ACHN (cell line): ENCODE measurements at regions not wholly inside any gene's neighbourhood (a gene's known extent, or its start where the extent isn't known, plus 50 kb on each side); places are given as distances from the start of the nearest gene placed in this dataset.
"Not testable (repeated sequence)": the region's sequence is repeated elsewhere in the genome, so short reads cannot be mapped to it uniquely, and the experiment has no call there.

Source experiments
- DNase-seq: peaks from one replicate; pipeline ENCODE4 v3.0.0-alpha.2; 2015
- in situ Hi-C: cut with HindIII; loops from 2 replicates; pipeline ENCODE4 v1.10.0; 2017; ENCODE audit warnings: low sequenced_read_pairs, low pct_ligation_motif_present, low pct_unique_long_range_greater_than_20kb

DNA sequence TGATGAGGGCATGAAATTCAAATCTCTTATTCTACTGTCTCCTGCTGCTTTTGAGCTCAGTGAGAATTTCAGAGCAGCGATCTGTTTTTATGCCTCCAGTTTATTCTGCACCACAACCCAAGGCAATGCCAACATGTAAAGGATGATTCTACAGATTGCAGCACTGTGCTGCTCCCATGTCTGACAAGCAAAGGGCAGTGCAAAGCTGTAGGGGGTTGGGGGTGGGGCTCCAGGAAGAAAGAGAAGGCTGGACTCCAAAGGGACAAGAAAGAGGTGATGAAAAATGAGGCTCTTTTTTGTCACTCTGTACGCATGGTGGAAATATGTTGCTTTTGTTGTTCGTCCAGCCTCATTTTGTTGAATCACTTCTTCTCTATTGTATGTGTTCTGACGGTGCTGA, 254.6 kb downstream of the STIM2 start:
- no peak for DNase-seq
- in situ Hi-C loops = no loop called here

GRCh38 chr4:27117453-27117852, 256.8 kb downstream of the STIM2 start:
- in situ Hi-C loops = no loop called here

DNA sequence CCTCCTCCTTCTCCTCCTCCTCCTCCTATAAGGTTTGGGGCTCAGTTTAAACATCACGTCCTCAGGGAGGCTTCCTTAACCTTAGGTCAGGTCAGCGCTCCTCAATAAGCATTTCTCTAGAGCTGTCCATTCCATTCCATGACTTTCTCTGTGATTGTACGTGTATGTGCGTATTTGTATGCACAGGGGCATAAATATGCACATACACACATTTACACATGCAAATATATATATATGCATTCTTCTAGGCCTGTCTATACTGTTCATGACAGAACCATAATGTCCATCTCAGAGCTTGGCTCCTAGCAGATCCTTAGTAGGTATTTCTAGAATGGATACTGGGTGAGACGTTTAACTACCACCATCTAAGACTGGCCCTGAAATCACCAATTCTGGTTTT, 258.6 kb downstream of the STIM2 start:
- no peak for DNase-seq
- in situ Hi-C loops = no loop called here

More at GRCh38 chr4:27117453-27117852, 256.8 kb downstream of the STIM2 start:
- DNase-seq = no peak

DNA sequence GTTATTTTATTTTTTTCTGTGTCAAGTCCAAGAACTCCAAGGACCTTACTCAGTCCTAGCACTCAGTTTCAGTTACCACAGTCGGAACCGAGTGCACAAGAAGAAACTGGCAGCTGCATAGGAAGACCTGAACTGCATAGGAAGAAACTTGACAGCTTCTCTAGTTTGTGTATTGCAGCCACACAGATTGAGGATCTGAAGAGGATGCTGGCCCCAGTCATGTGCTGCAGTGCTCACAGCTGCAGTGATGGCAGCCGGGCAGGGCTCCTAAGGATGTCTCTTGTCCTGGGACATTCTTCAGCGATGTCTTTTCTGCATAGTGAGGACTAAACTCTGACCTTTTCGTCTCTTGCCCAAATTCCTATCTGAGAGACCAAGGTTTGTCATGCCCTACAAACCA, 261.2 kb downstream of the STIM2 start:
- DNase-seq = no peak
- in situ Hi-C loops = no loop called here

- DNase-seq = no peak
- in situ Hi-C loops = no loop called here
Measured at GRCh38 chr4:27123123-27123768, 262.6 kb downstream of the STIM2 start.

- in situ Hi-C loops = no loop called here
- no peak for DNase-seq
Measured at GRCh38 chr4:27123769-27124124, 263.1 kb downstream of the STIM2 start.

DNA sequence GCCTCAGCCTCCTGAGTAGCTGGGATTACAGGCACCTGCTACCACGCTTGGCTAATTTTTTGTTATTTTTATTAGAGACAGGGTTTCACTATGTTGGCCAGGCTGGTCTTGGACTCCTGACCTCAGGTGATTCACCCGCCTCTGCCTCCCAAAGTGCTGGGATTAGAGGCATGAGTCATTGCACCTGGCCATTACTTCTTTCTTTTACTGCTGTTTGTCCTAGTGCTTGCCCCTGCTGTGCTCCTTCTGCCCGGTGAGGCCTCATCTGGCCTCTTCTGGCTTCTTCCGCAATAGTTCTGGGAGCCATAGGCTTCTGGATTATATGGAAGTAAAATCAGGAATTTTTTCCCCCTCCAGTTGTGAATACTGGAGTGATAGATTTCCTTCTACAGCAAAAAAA, 266.3 kb downstream of the STIM2 start:
- DNase-seq, in situ Hi-C loops: not testable (repeated sequence)

GRCh38 chr4:27128443-27128842, 267.8 kb downstream of the STIM2 start:
- no peak for DNase-seq
- in situ Hi-C loops = no loop called here

GRCh38 chr4:27129871-27130366, 269.3 kb downstream of the STIM2 start:
- in situ Hi-C loops = no loop called here
- DNase-seq = no peak

DNA sequence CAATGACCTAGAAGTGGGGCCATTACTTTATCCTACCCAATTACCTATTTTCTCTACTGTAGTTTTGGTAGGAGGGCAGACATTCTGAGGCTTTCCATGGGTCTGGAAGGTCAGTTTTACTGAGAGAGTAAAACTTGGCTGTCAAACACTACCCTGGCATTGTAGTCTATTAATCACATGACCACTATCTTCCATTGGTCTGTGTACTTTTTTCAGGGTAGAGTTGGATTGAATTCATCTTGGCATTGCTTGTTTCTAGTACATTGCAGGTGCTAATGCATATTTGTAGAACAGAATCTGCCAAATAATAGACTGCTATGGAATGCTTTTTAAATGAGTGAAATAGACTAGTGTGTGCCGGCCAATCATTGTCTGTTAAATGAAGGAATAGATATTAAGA, 271.9 kb downstream of the STIM2 start:
- in situ Hi-C loops = no loop called here
- no peak for DNase-seq

GRCh38 chr4:27140486-27140885, 279.8 kb downstream of the STIM2 start:
- in situ Hi-C loops = no loop called here
- no peak for DNase-seq

DNA sequence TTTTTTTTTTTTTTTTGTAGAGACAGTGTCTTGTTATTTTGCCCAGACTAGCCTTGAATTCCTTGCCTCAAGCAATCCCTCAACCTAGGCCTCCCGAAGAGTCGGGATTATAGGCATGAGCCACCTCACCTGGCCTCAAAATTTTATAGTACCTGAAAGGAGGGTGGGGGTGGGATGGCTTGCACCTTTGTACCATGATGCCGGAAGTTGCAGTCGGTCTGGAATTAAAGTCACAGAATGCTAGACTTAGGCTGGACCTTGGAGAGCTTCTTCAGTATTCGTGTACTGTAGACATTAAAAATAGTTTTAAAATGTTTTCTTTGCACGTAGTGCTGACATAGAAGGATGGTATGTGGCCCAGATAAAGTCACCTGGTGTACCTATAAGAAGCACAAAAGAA, 280.9 kb downstream of the STIM2 start:
- DNase-seq = no peak
- in situ Hi-C loops = no loop called here

DNA sequence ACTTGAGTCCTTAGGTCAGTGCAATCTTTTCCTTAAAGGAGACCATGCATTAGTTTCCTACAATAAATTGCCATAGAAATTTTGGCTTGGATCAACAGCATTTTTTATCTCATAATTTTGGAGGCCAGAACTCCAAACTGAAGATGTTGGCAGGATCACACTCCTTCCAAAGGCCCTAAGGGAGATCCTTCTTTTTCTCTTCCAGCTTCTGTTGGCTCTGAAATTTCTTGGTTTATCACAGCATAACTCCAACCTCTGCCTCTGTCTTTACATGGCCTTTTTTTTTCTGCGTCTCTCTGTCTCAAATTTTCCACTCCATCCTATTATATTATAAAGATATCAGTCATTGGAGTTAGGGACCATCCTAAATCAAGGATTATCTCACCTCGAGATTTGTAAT, 282.2 kb downstream of the STIM2 start:
- in situ Hi-C loops = no loop called here
- no peak for DNase-seq

DNA sequence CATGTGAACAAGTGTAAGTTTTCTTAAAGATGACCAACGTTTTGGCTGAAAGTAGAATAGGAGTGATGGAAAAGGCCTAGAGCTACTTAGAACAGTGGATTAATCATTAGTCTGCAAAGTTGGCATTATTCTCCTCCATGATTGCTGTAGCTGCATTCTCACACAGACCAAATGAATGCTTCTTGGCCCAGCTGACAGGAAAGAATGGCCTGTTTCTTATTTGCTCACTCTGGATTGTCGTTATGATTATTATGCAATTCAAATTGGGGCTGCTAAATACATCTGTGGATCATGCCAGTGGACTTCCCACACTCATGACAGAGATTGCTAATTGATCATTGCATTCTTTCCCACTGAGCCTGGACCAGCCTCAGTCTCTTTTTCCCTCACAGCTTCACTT, 285.0 kb downstream of the STIM2 start:
- in situ Hi-C loops = no loop called here
- DNase-seq = no peak

DNA sequence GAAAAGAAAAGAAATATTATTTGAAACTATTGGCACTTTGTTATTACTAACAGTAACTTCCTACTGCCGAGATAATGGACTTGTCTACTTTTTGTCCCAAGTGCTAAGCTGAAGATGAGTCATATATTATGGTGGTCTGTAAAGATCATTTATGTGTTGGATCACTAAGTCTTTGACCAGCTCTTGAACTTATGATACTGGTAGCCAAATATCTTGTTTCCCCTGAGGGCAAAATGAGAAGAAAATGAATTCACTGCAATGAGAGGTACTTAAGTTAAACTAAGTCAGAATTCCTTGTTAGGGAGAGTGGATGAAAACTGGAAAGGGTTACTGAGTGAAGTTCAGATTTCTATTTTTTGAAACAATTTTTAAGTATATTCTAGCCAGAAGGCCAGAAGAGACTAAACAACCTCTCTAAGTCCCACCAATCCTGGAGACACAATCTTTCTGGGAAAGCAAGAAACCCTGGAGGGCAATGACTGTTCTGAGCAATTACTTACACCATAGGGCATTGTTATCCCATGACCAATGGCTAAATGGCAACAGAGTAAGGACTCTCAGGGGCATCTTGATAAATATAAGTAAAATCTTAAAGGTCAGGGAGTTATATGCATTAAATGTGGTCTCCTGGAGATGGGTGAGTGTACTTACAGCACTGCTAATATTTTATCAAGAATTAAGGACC, 287.7 kb downstream of the STIM2 start:
- DNase-seq = no peak
- in situ Hi-C loops = no loop called here

DNA sequence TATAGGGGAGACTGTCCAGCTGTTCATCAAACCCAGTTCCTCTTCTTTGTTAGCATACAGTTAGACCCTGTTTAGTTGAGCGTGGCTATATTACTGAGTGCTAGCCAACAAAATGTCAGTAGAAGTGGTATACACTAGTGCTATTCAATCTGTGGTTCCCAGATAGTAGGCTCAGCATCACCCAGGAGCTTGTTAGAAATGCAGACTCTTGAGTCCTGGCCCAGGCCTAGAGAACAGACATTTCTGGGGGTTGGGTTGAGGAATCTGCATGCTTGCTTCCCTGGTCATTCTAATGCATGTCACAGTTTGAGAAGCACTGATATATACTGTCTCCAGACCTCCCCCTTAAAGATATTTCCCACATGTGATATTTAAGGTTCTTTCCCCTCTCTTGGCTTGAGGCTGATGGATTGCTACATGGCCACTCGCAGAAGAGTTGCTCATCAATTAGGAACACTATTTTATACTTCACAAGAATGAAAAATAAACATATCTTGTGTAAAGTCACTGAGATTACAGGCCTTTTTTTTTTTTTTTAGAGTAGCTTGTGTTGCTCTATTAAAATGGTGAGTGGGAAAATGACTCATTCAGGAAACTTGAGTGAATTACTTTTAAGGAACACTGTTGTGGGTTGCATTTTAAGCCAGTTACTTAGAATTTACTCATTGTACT, 289.0 kb downstream of the STIM2 start:
- DNase-seq = no peak
- in situ Hi-C loops = no loop called here

GRCh38 chr4:27152703-27153102, 292.1 kb downstream of the STIM2 start:
- no peak for DNase-seq
- in situ Hi-C loops = no loop called here

- in situ Hi-C loops = no loop called here
- no peak for DNase-seq
Measured at GRCh38 chr4:27154706-27155105, 294.1 kb downstream of the STIM2 start.

- in situ Hi-C loops = no loop called here
- DNase-seq = no peak
Measured at GRCh38 chr4:27161191-27161590, 300.6 kb downstream of the STIM2 start.

GRCh38 chr4:27168783-27169182, 308.1 kb downstream of the STIM2 start:
- in situ Hi-C loops = no loop called here
- DNase-seq = no peak
